HepG2 (cell line): ENCODE measurements at regions not wholly inside any gene's neighbourhood (a gene's known extent, or its start where the extent isn't known, plus 50 kb on each side); places are given as distances from the start of the nearest gene placed in this dataset.
A peak's percentile ranks its signal among the peaks of the same experiment; 100 is the strongest.

ENCODE experiments used
- BRD4 ChIP-seq: sonication (generic); formaldehyde crosslinking; IDR thresholded peaks from 2 replicates; pipeline ENCODE4 v1.4.0; 2020; ENCODE audit warnings: missing genetic modification reagents
- CBX1 ChIP-seq: IDR thresholded peaks from one replicate; pipeline ENCODE4 v1.6.1; 2016; ENCODE audit warnings: antibody characterized with exemption, low read depth
- FOSL2 ChIP-seq: sonication (generic); formaldehyde crosslinking; IDR thresholded peaks from 2 replicates; pipeline ENCODE4 v1.4.0; 2020; ENCODE audit warnings: missing genetic modification reagents
- FOXC1 ChIP-seq: sonication (generic); formaldehyde crosslinking; IDR thresholded peaks from 2 replicates; pipeline ENCODE4 v1.8.0; 2022; ENCODE audit warnings: mild to moderate bottlenecking, missing genetic modification reagents, borderline replicate concordance
- GATAD2A ChIP-seq: IDR thresholded peaks from 2 replicates; pipeline ENCODE4 v1.6.1; 2016
- HCFC1 ChIP-seq: fragments of 150-350 bp; IDR thresholded peaks from 2 replicates; pipeline ENCODE4 v1.6.1; 2014; ENCODE audit warnings: low read depth, low read length
- HOXA5 ChIP-seq: sonication (generic); formaldehyde crosslinking; IDR thresholded peaks from 2 replicates; pipeline ENCODE4 v1.4.0; 2020; ENCODE audit warnings: missing genetic modification reagents
- KMT2B ChIP-seq: IDR thresholded peaks from 2 replicates; pipeline ENCODE4 v1.6.1; 2016; ENCODE audit warnings: missing genetic modification reagents, missing compliant biosample characterization
- ONECUT2 ChIP-seq: sonication (generic); formaldehyde crosslinking; IDR thresholded peaks from 2 replicates; pipeline ENCODE4 v1.4.0; 2020; ENCODE audit warnings: missing genetic modification reagents
- SKI ChIP-seq: fragments of 450-650 bp; IDR thresholded peaks from one replicate; pipeline ENCODE4 v1.6.1; 2018; ENCODE audit warnings: mild to moderate bottlenecking; ENCODE audit not compliant: partially characterized antibody
- SMAD9 ChIP-seq: sonication (generic); formaldehyde crosslinking; IDR thresholded peaks from 2 replicates; pipeline ENCODE4 v1.5.1; 2020; ENCODE audit warnings: mild to moderate bottlenecking, missing genetic modification reagents
- TBL1XR1 ChIP-seq: fragments of 150-350 bp; IDR thresholded peaks from 2 replicates; pipeline ENCODE4 v1.6.1; 2014; ENCODE audit warnings: borderline replicate concordance, low read length; ENCODE audit not compliant: partially characterized antibody
- TMF1 ChIP-seq: sonication (generic); formaldehyde crosslinking; IDR thresholded peaks from 2 replicates; pipeline ENCODE4 v1.8.1; 2022; ENCODE audit warnings: low read depth, missing genetic modification reagents
- ZBTB21 ChIP-seq: sonication (generic); formaldehyde crosslinking; IDR thresholded peaks from 2 replicates; pipeline ENCODE4 v1.4.0; 2020; ENCODE audit warnings: missing genetic modification reagents
- ZBTB3 ChIP-seq: sonication (generic); formaldehyde crosslinking; IDR thresholded peaks from 2 replicates; pipeline ENCODE4 v1.4.0; 2020; ENCODE audit warnings: low read depth, mild to moderate bottlenecking, moderate library complexity, missing genetic modification reagents, borderline replicate concordance
- ZBTB8A ChIP-seq: sonication (generic); formaldehyde crosslinking; IDR thresholded peaks from 2 replicates; pipeline ENCODE4 v1.4.0; 2020; ENCODE audit warnings: mild to moderate bottlenecking, low read depth, missing genetic modification reagents, borderline replicate concordance
- ZMYM3 ChIP-seq: sonication (generic); formaldehyde crosslinking; IDR thresholded peaks from 2 replicates; pipeline ENCODE4 v1.5.1; 2020; ENCODE audit warnings: mild to moderate bottlenecking, missing genetic modification reagents
- ZNF143 ChIP-seq: sonication (generic); formaldehyde crosslinking; IDR thresholded peaks from 2 replicates; pipeline ENCODE4 v1.4.0; 2020; ENCODE audit warnings: missing genetic modification reagents
- ZNF577 ChIP-seq: sonication (generic); formaldehyde crosslinking; IDR thresholded peaks from 2 replicates; pipeline ENCODE4 v1.4.0; 2020; ENCODE audit warnings: mild to moderate bottlenecking, low read depth, missing genetic modification reagents, borderline replicate concordance
- ZNF7 ChIP-seq: IDR thresholded peaks from 2 replicates; pipeline ENCODE4 v1.6.1; 2016; ENCODE audit warnings: missing biosample characterization, missing genetic modification reagents
- ZNF749 ChIP-seq: sonication (generic); formaldehyde crosslinking; IDR thresholded peaks from 2 replicates; pipeline ENCODE4 v1.8.0; 2022; ENCODE audit warnings: mild to moderate bottlenecking, missing genetic modification reagents, moderate library complexity, borderline replicate concordance
- ZNF83 ChIP-seq: sonication (generic); formaldehyde crosslinking; IDR thresholded peaks from 2 replicates; pipeline ENCODE4 v1.4.0; 2020; ENCODE audit warnings: missing genetic modification reagents, mild to moderate bottlenecking, borderline replicate concordance
- ZNF878 ChIP-seq: sonication (generic); formaldehyde crosslinking; IDR thresholded peaks from 2 replicates; pipeline ENCODE4 v1.8.1; 2023; ENCODE audit warnings: mild to moderate bottlenecking, missing genetic modification reagents, moderate library complexity
- ZSCAN25 ChIP-seq: sonication (generic); formaldehyde crosslinking; IDR thresholded peaks from 2 replicates; pipeline ENCODE4 v1.8.0; 2022; ENCODE audit warnings: mild to moderate bottlenecking, missing genetic modification reagents
- TF ChIP-seq, protein P1 (sequence below): sonication (generic); formaldehyde crosslinking; IDR thresholded peaks from 2 replicates; pipeline ENCODE4 v1.8.0; 2022; ENCODE audit warnings: mild to moderate bottlenecking, missing genetic modification reagents, borderline replicate concordance
- TF ChIP-seq, protein P2 (sequence below), 2 experiments: sonication (generic) in 1 of 2; formaldehyde crosslinking in 1 of 2; IDR thresholded peaks; 2 replicates each; pipeline versions ENCODE4 v1.5.1 to v1.6.1; 2011 to 2020; ENCODE audit warnings: borderline replicate concordance in 1 of 2, low read depth in 1 of 2, low read length in 1 of 2, mild to moderate bottlenecking in 1 of 2, missing genetic modification reagents in 1 of 2, moderate library complexity in 1 of 2
- TF ChIP-seq, protein P3 (sequence below): IDR thresholded peaks from 2 replicates; pipeline ENCODE4 v1.6.1; 2012; ENCODE audit warnings: inconsistent platforms
- TF ChIP-seq, protein P4 (sequence below): sonication (generic); formaldehyde crosslinking; IDR thresholded peaks from 2 replicates; pipeline ENCODE4 v1.4.0; 2020; ENCODE audit warnings: missing genetic modification reagents

DNA sequence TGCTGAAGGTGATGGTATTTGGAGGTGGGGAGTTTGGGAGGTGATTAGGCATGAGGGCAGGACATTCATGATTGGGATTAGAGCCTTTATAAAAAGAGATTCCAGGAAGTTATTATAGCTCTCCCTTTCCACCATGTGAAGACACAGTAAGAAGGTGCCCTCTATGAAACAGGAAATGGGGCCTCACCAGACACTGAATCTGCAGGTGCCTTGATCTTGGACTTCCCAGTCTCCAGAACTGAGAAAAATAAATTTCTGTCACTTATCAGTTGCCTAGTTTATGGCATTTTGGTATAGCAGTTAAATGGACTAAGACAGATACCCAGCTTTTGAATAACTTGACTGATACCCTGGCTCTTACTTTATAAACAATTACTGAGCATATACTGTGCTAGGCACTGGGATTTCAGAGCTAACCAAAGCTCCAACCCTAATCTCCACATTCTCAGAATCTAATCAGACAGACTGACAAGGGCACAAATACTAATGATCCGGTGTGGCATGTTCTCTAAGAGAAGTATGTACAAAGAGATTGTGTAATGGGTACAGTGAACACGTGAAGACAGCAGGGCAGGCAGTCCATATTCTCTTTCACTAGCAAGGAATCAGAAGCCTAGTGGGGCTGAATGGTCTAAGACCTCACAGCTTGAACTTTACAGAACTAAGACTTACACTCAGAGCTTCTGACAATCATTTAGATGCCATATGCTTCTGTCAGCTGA lies 343.1 kb downstream of the WDR72 start (continued):
- TF ChIP-seq, protein P1, sequence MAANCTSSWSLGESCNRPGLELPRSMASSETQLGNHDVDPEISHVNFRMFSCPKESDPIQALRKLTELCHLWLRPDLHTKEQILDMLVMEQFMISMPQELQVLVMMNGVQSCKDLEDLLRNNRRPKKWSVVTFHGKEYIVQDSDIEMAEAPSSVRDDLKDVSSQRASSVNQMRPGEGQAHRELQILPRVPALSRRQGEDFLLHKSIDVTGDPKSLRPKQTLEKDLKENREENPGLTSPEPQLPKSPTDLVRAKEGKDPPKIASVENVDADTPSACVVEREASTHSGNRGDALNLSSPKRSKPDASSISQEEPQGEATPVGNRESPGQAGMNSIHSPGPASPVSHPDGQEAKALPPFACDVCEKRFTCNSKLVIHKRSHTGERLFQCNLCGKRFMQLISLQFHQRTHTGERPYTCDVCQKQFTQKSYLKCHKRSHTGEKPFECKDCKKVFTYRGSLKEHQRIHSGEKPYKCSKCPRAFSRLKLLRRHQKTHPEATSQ (CRISPR knock-in tag), result no peak
- TF ChIP-seq SKI (no peak), ZMYM3 (no peak), ONECUT2 (CRISPR knock-in tag) (no peak), KMT2B (no peak), CBX1 (no peak), ZSCAN25 (CRISPR knock-in tag) (no peak), ZNF83 (CRISPR knock-in tag) (no peak), ZBTB3 (CRISPR knock-in tag) (no peak), TBL1XR1 (no peak), FOXC1 (CRISPR knock-in tag) (no peak), ZBTB8A (CRISPR knock-in tag) (no peak), GATAD2A (CRISPR knock-in tag) (0 out of 2 replicates have a peak, but pooled peaks have one; percentile 40), ZNF143 (no peak), TMF1 (CRISPR knock-in tag) (no peak), ZNF749 (no peak), SMAD9 (CRISPR knock-in tag) (no peak), HOXA5 (CRISPR knock-in tag) (no peak), HCFC1 (no peak), ZBTB21 (CRISPR knock-in tag) (no peak), ZNF878 (0 out of 2 replicates have a peak, but pooled peaks have one; percentile 25), FOSL2 (CRISPR knock-in tag) (no peak), BRD4 (CRISPR knock-in tag) (no peak), ZNF577 (CRISPR knock-in tag) (no peak), ZNF7 (CRISPR knock-in tag) (peak; percentile 81)
- TF ChIP-seq, protein P2, sequence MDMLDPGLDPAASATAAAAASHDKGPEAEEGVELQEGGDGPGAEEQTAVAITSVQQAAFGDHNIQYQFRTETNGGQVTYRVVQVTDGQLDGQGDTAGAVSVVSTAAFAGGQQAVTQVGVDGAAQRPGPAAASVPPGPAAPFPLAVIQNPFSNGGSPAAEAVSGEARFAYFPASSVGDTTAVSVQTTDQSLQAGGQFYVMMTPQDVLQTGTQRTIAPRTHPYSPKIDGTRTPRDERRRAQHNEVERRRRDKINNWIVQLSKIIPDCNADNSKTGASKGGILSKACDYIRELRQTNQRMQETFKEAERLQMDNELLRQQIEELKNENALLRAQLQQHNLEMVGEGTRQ (IDR thresholded peaks at IDR 0.05; ENCODE audit: low read depth, low read length), result no peak
- TF ChIP-seq, protein P2 (CRISPR knock-in tag; IDR thresholded peaks at IDR 0.05; ENCODE audit: borderline replicate concordance), result no peak
- TF ChIP-seq, protein P3, sequence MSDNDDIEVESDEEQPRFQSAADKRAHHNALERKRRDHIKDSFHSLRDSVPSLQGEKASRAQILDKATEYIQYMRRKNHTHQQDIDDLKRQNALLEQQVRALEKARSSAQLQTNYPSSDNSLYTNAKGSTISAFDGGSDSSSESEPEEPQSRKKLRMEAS, result peak; percentile 35; the same call in 1 of the 2 replicates
- TF ChIP-seq, protein P4, sequence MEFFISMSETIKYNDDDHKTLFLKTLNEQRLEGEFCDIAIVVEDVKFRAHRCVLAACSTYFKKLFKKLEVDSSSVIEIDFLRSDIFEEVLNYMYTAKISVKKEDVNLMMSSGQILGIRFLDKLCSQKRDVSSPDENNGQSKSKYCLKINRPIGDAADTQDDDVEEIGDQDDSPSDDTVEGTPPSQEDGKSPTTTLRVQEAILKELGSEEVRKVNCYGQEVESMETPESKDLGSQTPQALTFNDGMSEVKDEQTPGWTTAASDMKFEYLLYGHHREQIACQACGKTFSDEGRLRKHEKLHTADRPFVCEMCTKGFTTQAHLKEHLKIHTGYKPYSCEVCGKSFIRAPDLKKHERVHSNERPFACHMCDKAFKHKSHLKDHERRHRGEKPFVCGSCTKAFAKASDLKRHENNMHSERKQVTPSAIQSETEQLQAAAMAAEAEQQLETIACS (CRISPR knock-in tag), result no peak
